ENCODE measurements at regions not wholly inside any gene's neighbourhood (a gene's known extent, or its start where the extent isn't known, plus 50 kb on each side); places are given as distances from the start of the nearest gene placed in this dataset.

DNA sequence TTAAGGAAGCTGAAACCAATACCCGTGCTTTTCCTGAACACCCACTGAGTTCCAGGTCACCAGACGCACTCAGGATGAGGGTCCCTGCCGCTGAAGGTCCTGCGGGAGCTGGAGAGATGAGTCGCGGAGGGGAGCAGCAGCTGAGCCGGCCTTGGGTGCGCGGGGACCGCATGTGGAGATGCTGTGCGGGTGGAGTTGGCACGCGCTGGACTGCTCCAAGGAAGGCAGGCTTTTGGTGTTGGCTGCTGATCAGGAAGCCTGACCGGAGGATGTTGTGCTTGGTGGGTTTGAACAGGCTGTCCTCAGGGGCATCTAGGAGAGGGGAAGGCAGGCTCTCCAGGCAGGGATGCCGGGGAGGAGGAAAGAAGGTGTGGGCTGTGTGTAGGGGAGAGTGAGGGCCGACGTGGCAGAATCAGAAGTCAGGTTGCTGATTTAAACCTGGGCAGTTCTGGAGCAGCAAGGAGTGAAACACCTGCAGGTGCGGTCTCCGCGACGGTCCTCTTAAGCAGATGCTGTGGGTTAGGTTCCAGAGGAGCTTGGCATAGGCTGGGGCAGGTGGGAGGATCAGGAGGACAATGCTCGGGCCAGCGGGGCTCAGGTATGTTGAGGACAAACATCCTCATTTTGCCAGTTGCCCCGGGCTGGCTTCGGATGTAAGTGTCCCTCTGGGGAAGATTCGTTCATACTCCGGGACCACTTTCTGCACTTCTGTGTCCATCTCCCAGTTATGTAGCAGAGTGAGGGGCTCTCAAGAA is 197.5 kb upstream of the B3GAT1 start:
- no peak overlapping the region for H3K4me2 ChIP-seq (ENCODE audit: insufficient read depth, low read length)
- no peak for DNase-seq (ENCODE audit: insufficient read length, low spot score, missing footprints)
- H3K36me3 ChIP-seq (ENCODE audit: insufficient read depth, low read length), result no peaks in the 10 kb centered on the region
- no peaks in the 10 kb centered on the region for H4K20me1 ChIP-seq (ENCODE audit: insufficient read depth, low read length)
- H3K9me3 ChIP-seq (ENCODE audit: low read depth, low read length), result no peaks in the 10 kb centered on the region
- no peak for TF ChIP-seq CTCF (IDR thresholded peaks at IDR 0.05; ENCODE audit: extremely low read depth, low read depth, low read length)
- no peak overlapping the region for H3K4me3 ChIP-seq (ENCODE audit: insufficient read depth, low read length)
- H3K27me3 ChIP-seq (ENCODE audit: insufficient read depth, low read length), result no peaks in the 10 kb centered on the region
- no peak overlapping the region for H3K27ac ChIP-seq (ENCODE audit: low read depth, low read length)
- no peaks in the 10 kb centered on the region for H3K4me1 ChIP-seq (ENCODE audit: insufficient read depth, low read length)
- H2AFZ ChIP-seq (ENCODE audit: low read length), result no peak overlapping the region
- no peaks in the 10 kb centered on the region for H3K79me2 ChIP-seq (ENCODE audit: insufficient read depth, low read length)

DNA sequence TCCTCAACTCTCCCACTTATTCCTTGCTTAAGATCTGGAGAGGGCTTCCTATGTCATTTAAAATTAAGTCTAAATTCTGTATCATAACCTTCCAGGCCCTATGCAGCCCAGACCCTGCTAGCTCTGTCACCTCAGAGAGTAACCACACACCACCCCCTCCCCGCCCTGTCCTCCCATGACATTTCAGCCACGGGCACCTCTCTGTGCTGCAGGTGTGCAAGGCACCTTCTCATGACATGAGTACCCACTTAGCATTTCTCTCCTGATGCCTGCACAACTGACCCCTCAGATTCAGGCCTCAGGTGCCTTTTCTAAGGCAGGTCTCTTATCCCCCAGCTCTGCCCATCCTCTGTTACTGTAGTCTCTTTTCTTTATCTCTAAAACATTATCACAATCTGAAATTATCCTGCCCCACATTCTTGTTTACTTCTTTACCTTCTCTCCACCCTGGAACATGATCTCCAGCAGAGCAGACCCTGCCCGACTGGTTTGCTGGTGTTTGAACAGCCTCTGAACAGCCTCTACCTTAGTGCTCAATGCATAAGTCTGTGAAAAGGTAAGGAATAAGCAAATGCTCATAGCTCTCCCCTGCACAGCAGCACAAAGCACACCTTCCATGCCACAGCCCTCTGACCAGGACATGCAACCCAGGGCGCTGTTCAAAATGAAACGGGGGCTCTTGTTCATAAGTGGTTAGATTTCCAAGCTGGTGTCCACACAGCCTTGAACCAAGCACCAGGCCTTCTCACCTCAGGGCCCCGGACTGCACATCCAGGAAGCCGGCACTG is 196.1 kb upstream of the B3GAT1 start:
- Histone ChIP-seq H3K79me2 (ENCODE audit: insufficient read depth, low read length) (no peaks in the 10 kb centered on the region), H2AFZ (ENCODE audit: low read length) (no peak overlapping the region), H4K20me1 (ENCODE audit: insufficient read depth, low read length) (no peaks in the 10 kb centered on the region), H3K4me2 (ENCODE audit: insufficient read depth, low read length) (no peak overlapping the region), H3K4me3 (ENCODE audit: insufficient read depth, low read length) (no peak overlapping the region), H3K36me3 (ENCODE audit: insufficient read depth, low read length) (no peaks in the 10 kb centered on the region), H3K9me3 (ENCODE audit: low read depth, low read length) (no peaks in the 10 kb centered on the region), H3K27me3 (ENCODE audit: insufficient read depth, low read length) (no peaks in the 10 kb centered on the region), H3K4me1 (ENCODE audit: insufficient read depth, low read length) (no peaks in the 10 kb centered on the region), H3K27ac (ENCODE audit: low read depth, low read length) (no peak overlapping the region)
- no peak for TF ChIP-seq CTCF (IDR thresholded peaks at IDR 0.05; ENCODE audit: extremely low read depth, low read depth, low read length)
- DNase-seq (ENCODE audit: insufficient read length, low spot score, missing footprints), result no peak

DNA sequence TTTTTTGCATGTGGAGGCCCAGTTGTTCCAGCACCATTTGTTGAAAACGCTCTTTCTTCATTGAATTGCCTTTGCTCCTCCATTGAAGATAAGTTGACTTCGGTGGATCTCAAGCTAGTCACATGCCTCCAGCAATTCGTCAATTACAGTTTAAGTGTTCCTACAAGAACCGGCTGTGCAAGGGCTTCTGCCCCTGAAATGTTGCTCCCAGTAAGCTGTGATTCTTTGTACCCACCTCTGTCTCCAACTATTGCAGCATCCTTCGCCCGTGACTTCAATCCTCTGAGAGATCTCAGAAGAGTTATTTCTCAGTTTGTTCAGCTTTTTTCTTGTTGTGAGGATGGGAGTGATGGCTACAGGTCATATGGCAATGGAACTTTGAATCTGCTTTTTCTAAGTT is 194.2 kb upstream of the B3GAT1 start:
- Histone ChIP-seq H3K9me3 (ENCODE audit: low read depth, low read length) (no peaks in the 10 kb centered on the region), H3K4me2 (ENCODE audit: insufficient read depth, low read length) (no peak overlapping the region), H2AFZ (ENCODE audit: low read length) (no peak overlapping the region), H4K20me1 (ENCODE audit: insufficient read depth, low read length) (no peaks in the 10 kb centered on the region), H3K27me3 (ENCODE audit: insufficient read depth, low read length) (no peaks in the 10 kb centered on the region), H3K4me1 (ENCODE audit: insufficient read depth, low read length) (no peaks in the 10 kb centered on the region), H3K27ac (ENCODE audit: low read depth, low read length) (no peak overlapping the region), H3K36me3 (ENCODE audit: insufficient read depth, low read length) (no peaks in the 10 kb centered on the region), H3K79me2 (ENCODE audit: insufficient read depth, low read length) (no peaks in the 10 kb centered on the region), H3K4me3 (ENCODE audit: insufficient read depth, low read length) (no peak overlapping the region)
- TF ChIP-seq CTCF (IDR thresholded peaks at IDR 0.05; ENCODE audit: extremely low read depth, low read depth, low read length), result no peak
- DNase-seq (ENCODE audit: insufficient read length, low spot score, missing footprints), result no peak

GRCh38 chr11:134604886-134605285 is 192.8 kb upstream of the B3GAT1 start:
- no peaks in the 10 kb centered on the region for H3K79me2 ChIP-seq (ENCODE audit: insufficient read depth, low read length)
- H3K27ac ChIP-seq (ENCODE audit: low read depth, low read length), result no peak overlapping the region
- no peaks in the 10 kb centered on the region for H3K4me1 ChIP-seq (ENCODE audit: insufficient read depth, low read length)
- no peaks in the 10 kb centered on the region for H4K20me1 ChIP-seq (ENCODE audit: insufficient read depth, low read length)
- no peaks in the 10 kb centered on the region for H3K27me3 ChIP-seq (ENCODE audit: insufficient read depth, low read length)
- H2AFZ ChIP-seq (ENCODE audit: low read length), result no peak overlapping the region
- no peak for TF ChIP-seq CTCF (IDR thresholded peaks at IDR 0.05; ENCODE audit: extremely low read depth, low read depth, low read length)
- H3K4me3 ChIP-seq (ENCODE audit: insufficient read depth, low read length), result no peak overlapping the region
- no peaks in the 10 kb centered on the region for H3K9me3 ChIP-seq (ENCODE audit: low read depth, low read length)
- H3K36me3 ChIP-seq (ENCODE audit: insufficient read depth, low read length), result no peaks in the 10 kb centered on the region
- H3K4me2 ChIP-seq (ENCODE audit: insufficient read depth, low read length), result no peak overlapping the region
- DNase-seq (ENCODE audit: insufficient read length, low spot score, missing footprints), result no peak

All from osteoblast (primary cell).